ENCODE measurements at regions not wholly inside any gene's neighbourhood (a gene's known extent, or its start where the extent isn't known, plus 50 kb on each side); places are given as distances from the start of the nearest gene placed in this dataset.

DNA sequence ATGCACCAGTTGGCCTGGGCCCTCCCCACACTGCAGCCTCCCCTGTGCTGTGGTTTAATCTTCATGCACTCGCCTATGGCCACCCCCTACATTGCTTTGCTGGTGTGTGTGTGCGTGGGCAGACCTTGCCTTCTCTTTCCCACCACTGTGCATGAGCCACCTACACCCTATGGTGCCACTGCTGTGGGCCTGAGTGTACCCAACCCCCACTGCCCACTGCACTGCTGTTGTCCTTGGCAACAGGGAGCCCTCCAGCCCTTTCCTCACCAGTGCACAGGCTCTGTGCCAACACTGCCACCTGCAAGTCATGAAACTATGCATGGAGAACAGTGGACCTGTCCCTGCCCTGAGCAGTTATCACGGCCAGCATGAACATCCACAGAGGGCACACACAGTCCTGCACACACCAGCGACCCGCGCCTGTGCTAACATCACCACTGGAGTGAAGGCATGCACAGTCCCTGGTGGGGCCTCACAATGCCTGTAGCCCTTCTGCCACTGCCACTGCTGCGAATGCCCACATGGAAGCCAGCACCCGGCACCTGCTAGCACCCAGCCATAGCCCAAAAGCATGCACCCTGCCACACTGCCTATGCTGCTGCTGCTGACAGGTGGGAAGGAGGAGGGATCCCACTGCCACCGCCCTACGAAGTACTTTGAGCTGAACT lies 237.8 kb upstream of the ARSJ start:
- no peak overlapping the region for H4K5ac ChIP-seq (ENCODE audit: insufficient read length, low read depth, low read length)
- no peaks in the 10 kb centered on the region for H3K79me1 ChIP-seq (ENCODE audit: low read depth, low read length)
- no peak overlapping the region for H2BK5ac ChIP-seq (ENCODE audit: low read depth, low read length)
- no peak overlapping the region for H2BK15ac ChIP-seq (ENCODE audit: low read length)
- FAIRE-seq (no peak), DNase-seq (ENCODE audit: low read depth in 1 of 2, low spot score in 2 of 2) (no peak)
- H2AFZ ChIP-seq (ENCODE audit: low read length), result no peak overlapping the region
- no peak overlapping the region for H3K4me2 ChIP-seq (ENCODE audit: insufficient read depth in 1 of 2, low read depth in 2 of 2, low read length in 2 of 2)
- H2BK12ac ChIP-seq (ENCODE audit: low read depth, low read length), result no peak overlapping the region
- H3K23ac ChIP-seq (ENCODE audit: insufficient read length), result no peak overlapping the region
- H3K56ac ChIP-seq (replicated peaks; ENCODE audit: insufficient read length, low read depth, low read length), result no peak overlapping the region
- no peak overlapping the region for H3K14ac ChIP-seq (ENCODE audit: insufficient read length)
- H3K18ac ChIP-seq (ENCODE audit: extremely low read depth, low read length), result no peak overlapping the region
- no peak overlapping the region for H3K27ac ChIP-seq (ENCODE audit: low read depth, low read length)
- no peak overlapping the region for H2AK5ac ChIP-seq (ENCODE audit: low read depth, low read length)
- CTCF ChIA-PET (ENCODE audit: partially characterized antibody), result interaction anchor here (1.0 kb wide), 1 partner anchor 262 kb away, joined by 6 read pairs; no protein-coding TSS in a partner anchor
- no peaks in the 10 kb centered on the region for H3K79me2 ChIP-seq (ENCODE audit: control insufficient read depth in 1 of 2, insufficient read depth in 2 of 2, low read length in 2 of 2)
- no peaks in the 10 kb centered on the region for H3K4me1 ChIP-seq (replicated peaks in 1 of 4; ENCODE audit: control insufficient read depth in 3 of 4, insufficient read depth in 4 of 4, low read length in 3 of 4)
- no peaks in the 10 kb centered on the region for H3K27me3 ChIP-seq (replicated peaks in 1 of 4; ENCODE audit: control insufficient read depth in 3 of 4, extremely low read depth in 1 of 4, insufficient read depth in 3 of 4, low read length in 3 of 4)
- no peaks in the 10 kb centered on the region for H4K20me1 ChIP-seq (replicated peaks in 1 of 2; ENCODE audit: control insufficient read depth in 1 of 2, insufficient read depth in 2 of 2, low read length in 2 of 2)
- no peaks in the 10 kb centered on the region for H3K36me3 ChIP-seq (ENCODE audit: control insufficient read depth in 2 of 4, insufficient read depth in 4 of 4, low read length in 3 of 4)
- no peaks in the 10 kb centered on the region for H3K23me2 ChIP-seq (ENCODE audit: low read depth, low read length)
- POLR2A ChIA-PET (ENCODE audit: partially characterized antibody), result no interaction called here
- WGBS, 2 experiments (ENCODE audit: extremely low coverage in 1 of 2, insufficient coverage in 1 of 2, insufficient read length in 1 of 2, insufficient replicate concordance in 2 of 2, low coverage in 1 of 2, low lambda C conversion rate in 2 of 2, missing lambda C conversion rate in 1 of 2), result 90% methylated on average over 9 of the region's 10 CpGs; no CpG with 5 or more reads in 1 of the 2 experiments
- no peak overlapping the region for H4K91ac ChIP-seq (replicated peaks; ENCODE audit: insufficient read length, low read length)
- H3K9me3 ChIP-seq (ENCODE audit: insufficient read depth in 2 of 2, low read depth in 1 of 2, low read length in 1 of 2), result no peaks in the 10 kb centered on the region
- H2BK20ac ChIP-seq (ENCODE audit: low read length), result no peak overlapping the region
- no peak overlapping the region for H3K9ac ChIP-seq (replicated peaks in 1 of 4; ENCODE audit: extremely low read depth in 1 of 4, low read depth in 3 of 4, low read length in 3 of 4)
- no peak overlapping the region for H2BK120ac ChIP-seq (replicated peaks; ENCODE audit: low read depth, low read length)
- no peak overlapping the region for H3K4me3 ChIP-seq (ENCODE audit: extremely low read depth in 1 of 4, insufficient read depth in 2 of 4, low read depth in 3 of 4, low read length in 4 of 4)
- H3K4ac ChIP-seq (replicated peaks; ENCODE audit: insufficient read length, low read depth, low read length), result no peak overlapping the region
- no peak overlapping the region for H4K8ac ChIP-seq (ENCODE audit: extremely low read depth, insufficient read depth, low read length)
- no peak for TF ChIP-seq BCL11A (IDR thresholded peaks at IDR 0.05; ENCODE audit: low read depth in 2 of 2, low read length in 2 of 2)
- no peak for TF ChIP-seq TEAD4 (IDR thresholded peaks at IDR 0.05; ENCODE audit: low read depth, low read length)
- no peak for TF ChIP-seq KDM4A (IDR thresholded peaks at IDR 0.05; ENCODE audit: low read depth, low read length, severe bottlenecking)
- no peak for TF ChIP-seq KDM1A (IDR thresholded peaks at IDR 0.05; ENCODE audit: borderline replicate concordance, low read length)
- TF ChIP-seq SIN3A (conservative IDR thresholded peaks at IDR 0.05 in 1 of 2, IDR thresholded peaks at IDR 0.05 in 1 of 2; ENCODE audit: low read depth in 1 of 2, low read length in 2 of 2), result no peak
- TF ChIP-seq TAF1 (IDR thresholded peaks at IDR 0.05; ENCODE audit: low read depth, low read length), result no peak
- no peak for TF ChIP-seq HDAC2 (IDR thresholded peaks at IDR 0.05; ENCODE audit: borderline replicate concordance in 1 of 2, low read depth in 2 of 2, low read length in 2 of 2)
- TF ChIP-seq GTF2F1 (IDR thresholded peaks at IDR 0.05; ENCODE audit: borderline replicate concordance, low read depth, low read length), result no peak
- no peak for TF ChIP-seq NANOG (IDR thresholded peaks at IDR 0.05; ENCODE audit: insufficient read depth, low read depth, low read length, poor library complexity, severe bottlenecking)
- TF ChIP-seq, protein P1, sequence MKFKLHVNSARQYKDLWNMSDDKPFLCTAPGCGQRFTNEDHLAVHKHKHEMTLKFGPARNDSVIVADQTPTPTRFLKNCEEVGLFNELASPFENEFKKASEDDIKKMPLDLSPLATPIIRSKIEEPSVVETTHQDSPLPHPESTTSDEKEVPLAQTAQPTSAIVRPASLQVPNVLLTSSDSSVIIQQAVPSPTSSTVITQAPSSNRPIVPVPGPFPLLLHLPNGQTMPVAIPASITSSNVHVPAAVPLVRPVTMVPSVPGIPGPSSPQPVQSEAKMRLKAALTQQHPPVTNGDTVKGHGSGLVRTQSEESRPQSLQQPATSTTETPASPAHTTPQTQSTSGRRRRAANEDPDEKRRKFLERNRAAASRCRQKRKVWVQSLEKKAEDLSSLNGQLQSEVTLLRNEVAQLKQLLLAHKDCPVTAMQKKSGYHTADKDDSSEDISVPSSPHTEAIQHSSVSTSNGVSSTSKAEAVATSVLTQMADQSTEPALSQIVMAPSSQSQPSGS (IDR thresholded peaks at IDR 0.05; ENCODE audit: low read length), result no peak
- TF ChIP-seq CEBPB (IDR thresholded peaks at IDR 0.05; ENCODE audit: low read depth, low read length), result no peak

Data from H1 (cell line).